ENCODE measurements at regions not wholly inside any gene's neighbourhood (a gene's known extent, or its start where the extent isn't known, plus 50 kb on each side); places are given as distances from the start of the nearest gene placed in this dataset.

- TF ChIP-seq CTCF (IDR thresholded peaks at IDR 0.05), result no peak
- no peak for TF ChIP-seq POLR2A (IDR thresholded peaks at IDR 0.05)
- TF ChIP-seq POLR2AphosphoS5 (IDR thresholded peaks at IDR 0.05; ENCODE audit: insufficient read depth in 1 of 2, low read depth in 1 of 2), result no peak
Measured at GRCh38 chr2:19754907-19755306, 146.9 kb downstream of the TTC32 start.

Measured in vagina (tissue), 2 donors.